SK-N-MC (cell line): ENCODE measurements at regions not wholly inside any gene's neighbourhood (a gene's known extent, or its start where the extent isn't known, plus 50 kb on each side); places are given as distances from the start of the nearest gene placed in this dataset.

ENCODE experiments used
- EZH2 ChIP-seq: fragments of 200-600 bp; sonication (generic); IDR thresholded peaks from one replicate; pipeline ENCODE4 v1.6.1; 2017; ENCODE audit warnings: antibody characterized with exemption
- FOXP2 ChIP-seq: optimal IDR thresholded peaks from 2 replicates; pipeline ENCODE3; 2011; ENCODE audit warnings: mild to moderate bottlenecking, moderate library complexity; ENCODE audit not compliant: insufficient read depth; ENCODE audit errors: extremely low read length, control extremely low read depth
- POLR2AphosphoS5 ChIP-seq: IDR thresholded peaks from 2 replicates; pipeline ENCODE4 v1.6.1; 2012; ENCODE audit warnings: mild to moderate bottlenecking, low read depth, low read length, borderline replicate concordance

- TF ChIP-seq EZH2, result no peak
- no peak for TF ChIP-seq POLR2AphosphoS5
- TF ChIP-seq FOXP2, result no peak
These were observed 109.9 kb upstream of the LINGO1 start for GRCh38 chr15:77742570-77742969.
